GM23248 (cell line): ENCODE measurements at regions not wholly inside any gene's neighbourhood (a gene's known extent, or its start where the extent isn't known, plus 50 kb on each side); places are given as distances from the start of the nearest gene placed in this dataset.
A peak's percentile ranks its signal among the peaks of the same experiment; 100 is the strongest.

Experiments
- DNase-seq: peaks from one replicate; pipeline ENCODE4 v3.0.0-alpha.2; 2015
- H2AFZ ChIP-seq: fragments of 200-600 bp; sonication (generic); 2 replicates; pipeline ENCODE4 v1.6.1; 2016; ENCODE audit warnings: antibody characterized with exemption
- H3F3A ChIP-seq: fragments of 200-600 bp; sonication (generic); 2 replicates; pipeline ENCODE4 v1.6.1; 2016; ENCODE audit warnings: mild to moderate bottlenecking, antibody characterized with exemption, mixed run types; ENCODE audit not compliant: insufficient read depth
- H3K27ac ChIP-seq: fragments of 200-600 bp; sonication (generic); 2 replicates; pipeline ENCODE4 v1.5.1; 2016; ENCODE audit warnings: mild to moderate bottlenecking
- H3K27me3 ChIP-seq: fragments of 200-600 bp; sonication (generic); replicated peaks from 2 replicates; pipeline ENCODE4 v1.6.1; 2016; ENCODE audit warnings: mild to moderate bottlenecking; ENCODE audit not compliant: insufficient read depth
- H3K36me3 ChIP-seq: fragments of 200-600 bp; sonication (generic); 2 replicates; pipeline ENCODE4 v1.6.1; 2016; ENCODE audit warnings: low read depth, mild to moderate bottlenecking
- H3K4me1 ChIP-seq: fragments of 200-600 bp; sonication (generic); 2 replicates; pipeline ENCODE4 v1.6.1; 2016; ENCODE audit warnings: mild to moderate bottlenecking; ENCODE audit not compliant: insufficient read depth
- H3K4me2 ChIP-seq: fragments of 200-600 bp; sonication (generic); one replicate; pipeline ENCODE4 v1.6.1; 2016; ENCODE audit warnings: mild to moderate bottlenecking; ENCODE audit not compliant: unreplicated experiment
- H3K4me3 ChIP-seq: fragments of 200-600 bp; sonication (generic); 2 replicates; pipeline ENCODE4 v1.5.1; 2016; ENCODE audit warnings: mild to moderate bottlenecking
- H3K79me2 ChIP-seq: fragments of 200-600 bp; sonication (generic); 2 replicates; pipeline ENCODE4 v1.6.1; 2016; ENCODE audit warnings: mild to moderate bottlenecking; ENCODE audit not compliant: insufficient read depth
- H3K9ac ChIP-seq: fragments of 200-600 bp; sonication (generic); 2 replicates; pipeline ENCODE4 v1.6.1; 2016; ENCODE audit warnings: mild to moderate bottlenecking
- H3K9me2 ChIP-seq: fragments of 200-600 bp; sonication (generic); 2 replicates; pipeline ENCODE4 v1.6.1; 2016; ENCODE audit warnings: mixed run types, mild to moderate bottlenecking, moderate library complexity; ENCODE audit not compliant: insufficient read depth
- H3K9me3 ChIP-seq: fragments of 200-600 bp; sonication (generic); one replicate; pipeline ENCODE4 v1.6.1; 2017; ENCODE audit warnings: low read depth
- H4K20me1 ChIP-seq: fragments of 200-600 bp; sonication (generic); 2 replicates; pipeline ENCODE4 v1.6.0; 2016; ENCODE audit not compliant: insufficient read depth
- EZH2 ChIP-seq: fragments of 200-600 bp; sonication (generic); IDR thresholded peaks from 2 replicates; pipeline ENCODE4 v1.6.1; 2018; ENCODE audit warnings: antibody characterized with exemption, mild to moderate bottlenecking; ENCODE audit not compliant: insufficient read depth, poor library complexity, severe bottlenecking
- EZH2phosphoT487 ChIP-seq: fragments of 200-600 bp; sonication (generic); IDR thresholded peaks from 2 replicates; pipeline ENCODE4 v1.6.1; 2018; ENCODE audit warnings: antibody characterized with exemption, moderate library complexity, mild to moderate bottlenecking, low read depth; ENCODE audit not compliant: insufficient read depth
- whole genome bisulfite sequencing, 2 experiments: methylation state at CpG; one replicate each; pipeline ENCODE4 v1.1.6; 2015 to 2017; ENCODE audit warnings: low lambda C conversion rate in 2 of 2, low coverage in 1 of 2; ENCODE audit errors: missing lambda C conversion rate in 2 of 2; 5-methylcytosine and 5-hydroxymethylcytosine counted together
- in situ Hi-C: fragments of 300-500 bp; cut with MboI; formaldehyde crosslinking; loops from 2 replicates; pipeline ENCODE4 v1.15.0; 2020

DNA sequence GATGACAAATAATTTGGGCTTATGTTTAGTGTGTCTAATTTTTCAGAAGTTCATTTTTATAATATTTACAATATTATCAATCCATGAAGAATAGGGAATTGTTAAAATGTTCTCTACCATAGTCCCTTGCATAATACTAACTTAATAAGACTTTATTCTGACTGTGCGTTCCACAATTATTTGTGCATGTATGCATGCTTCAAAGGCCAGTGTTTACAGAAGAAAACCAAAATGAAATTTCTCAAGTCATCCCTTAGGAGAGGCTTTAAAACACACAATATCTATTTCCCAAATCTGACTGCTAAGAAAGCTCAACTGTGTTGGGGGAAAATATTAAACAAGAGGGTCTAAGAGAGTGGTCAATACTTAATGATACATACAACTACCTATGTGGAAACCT is 226.3 kb upstream of the ANKRD50 start:
- peaks cover 38% of the 10 kb centered on the region for H3K4me1 ChIP-seq
- H3K4me2 ChIP-seq = no peak overlapping the region
- H3K9ac ChIP-seq = no peak overlapping the region
- no peaks in the 10 kb centered on the region for H3K27me3 ChIP-seq
- TF ChIP-seq EZH2phosphoT487 (no peak), EZH2 (no peak)
- H4K20me1 ChIP-seq = no peaks in the 10 kb centered on the region
- no peaks in the 10 kb centered on the region for H3K79me2 ChIP-seq
- 96 to 100% methylated on average over 1 of the region's 1 CpG for WGBS, 2 experiments
- H2AFZ ChIP-seq = no peak overlapping the region
- no peaks in the 10 kb centered on the region for H3K9me2 ChIP-seq
- no peaks in the 10 kb centered on the region for H3K9me3 ChIP-seq
- DNase-seq = no peak
- H3F3A ChIP-seq = peaks cover 14% of the 10 kb centered on the region
- H3K36me3 ChIP-seq = no peaks in the 10 kb centered on the region
- no peak overlapping the region for H3K4me3 ChIP-seq
- no peak overlapping the region for H3K27ac ChIP-seq
- in situ Hi-C loops = no loop called here

DNA sequence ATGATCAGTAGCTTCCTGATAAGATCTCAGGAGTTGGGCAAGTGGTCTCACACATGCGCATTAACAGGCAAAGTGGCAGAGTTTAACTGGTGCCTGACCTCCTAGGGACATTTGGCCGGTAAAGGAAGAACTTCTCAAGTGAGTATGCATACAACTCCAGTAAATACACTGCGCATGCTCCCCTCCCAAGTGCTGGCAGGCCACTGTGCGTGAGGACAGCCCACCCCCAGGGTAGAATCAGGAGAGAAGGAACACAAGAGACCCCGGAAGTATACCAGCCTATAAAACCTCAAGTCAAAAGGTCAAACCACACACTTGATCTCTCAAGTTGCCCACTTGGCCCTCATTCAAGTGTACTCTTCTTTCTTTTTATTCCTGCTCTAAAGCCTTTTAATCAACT is 225.5 kb upstream of the ANKRD50 start:
- no peak overlapping the region for H3K4me2 ChIP-seq
- H3K9ac ChIP-seq = no peak overlapping the region
- 76% methylated on average over 5 of the region's 5 CpGs for WGBS, 2 experiments
- no peaks in the 10 kb centered on the region for H3K9me2 ChIP-seq
- H4K20me1 ChIP-seq = no peaks in the 10 kb centered on the region
- H3K27ac ChIP-seq = no peak overlapping the region
- no peak overlapping the region for H3K4me3 ChIP-seq
- peaks cover 29% of the 10 kb centered on the region for H3K4me1 ChIP-seq
- H3K27me3 ChIP-seq = no peaks in the 10 kb centered on the region
- no peaks in the 10 kb centered on the region for H3K9me3 ChIP-seq
- H2AFZ ChIP-seq = no peak overlapping the region
- H3F3A ChIP-seq = peaks cover 14% of the 10 kb centered on the region
- DNase-seq = no peak
- no peaks in the 10 kb centered on the region for H3K79me2 ChIP-seq
- in situ Hi-C loops = no loop called here
- H3K36me3 ChIP-seq = no peaks in the 10 kb centered on the region
- no peak for TF ChIP-seq EZH2
- no peak for TF ChIP-seq EZH2phosphoT487

GRCh38 chr4:124936427-124936826 is 223.9 kb upstream of the ANKRD50 start:
- Histone ChIP-seq H3K9me2 (no peaks in the 10 kb centered on the region), H3K9me3 (no peaks in the 10 kb centered on the region), H3K4me3 (no peak overlapping the region), H3F3A (peaks cover 13% of the 10 kb centered on the region), H3K79me2 (no peaks in the 10 kb centered on the region), H3K4me1 (peaks cover 24% of the 10 kb centered on the region), H3K36me3 (no peaks in the 10 kb centered on the region), H3K27ac (no peak overlapping the region), H2AFZ (0 out of 2 replicates have a peak overlapping the region, but pooled peaks have one; percentile 30), H3K4me2 (no peak overlapping the region), H3K9ac (no peak overlapping the region), H3K27me3 (no peaks in the 10 kb centered on the region), H4K20me1 (no peaks in the 10 kb centered on the region)
- peak; percentile 57 for DNase-seq
- 7 to 18% methylated on average over 4 of the region's 4 CpGs for WGBS, 2 experiments
- in situ Hi-C loops = no loop called here
- TF ChIP-seq EZH2phosphoT487 (no peak), EZH2 (no peak)

DNA sequence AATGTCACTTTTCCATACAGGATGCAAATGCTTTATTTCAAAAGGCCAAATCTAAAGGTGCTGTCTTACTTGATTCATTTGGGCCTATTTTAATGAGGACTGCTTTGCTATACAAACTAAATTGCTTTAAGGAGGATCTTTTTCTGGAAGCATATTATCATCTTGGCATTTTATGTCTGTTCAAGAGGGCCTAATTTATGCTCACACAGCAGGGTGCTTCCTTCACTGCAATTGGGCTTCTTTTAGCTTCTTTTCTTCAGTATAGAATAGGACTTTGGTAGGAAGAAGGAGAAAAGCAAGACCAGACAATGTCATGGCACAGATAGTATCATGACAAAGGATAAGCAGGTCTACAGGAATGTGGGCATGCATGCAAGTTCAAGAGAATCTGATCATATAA is 222.4 kb upstream of the ANKRD50 start:
- Histone ChIP-seq H4K20me1 (no peaks in the 10 kb centered on the region), H3K9me3 (no peaks in the 10 kb centered on the region), H3K27ac (no peak overlapping the region), H3K9me2 (no peaks in the 10 kb centered on the region), H3K4me2 (no peak overlapping the region), H3K36me3 (no peaks in the 10 kb centered on the region), H3K4me1 (peaks cover 11% of the 10 kb centered on the region), H3K27me3 (no peaks in the 10 kb centered on the region), H3K9ac (no peak overlapping the region), H3K79me2 (no peaks in the 10 kb centered on the region), H3K4me3 (no peak overlapping the region), H2AFZ (no peak overlapping the region), H3F3A (peaks cover under 1% of the 10 kb centered on the region)
- in situ Hi-C loops = no loop called here
- TF ChIP-seq EZH2phosphoT487 = no peak
- no peak for TF ChIP-seq EZH2
- no peak for DNase-seq

DNA sequence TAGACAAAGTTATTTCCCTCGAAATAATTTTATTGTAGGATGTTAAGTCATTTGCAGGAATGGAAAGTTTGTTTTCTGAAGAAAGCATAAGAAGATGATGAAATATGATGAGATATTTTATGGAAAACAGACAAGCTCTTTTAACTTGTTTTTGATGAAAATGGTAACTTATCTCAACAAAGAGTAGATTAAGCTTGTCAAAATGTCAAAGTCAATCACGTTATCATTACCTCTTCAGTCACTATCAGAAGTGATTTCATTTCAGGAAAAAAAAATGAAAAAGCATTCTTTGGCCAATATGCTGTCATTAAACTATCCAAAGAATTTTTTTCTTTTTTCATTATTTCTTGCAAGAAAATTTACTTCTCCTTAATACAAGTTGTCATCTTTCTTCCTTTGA is 221.0 kb upstream of the ANKRD50 start:
- Histone ChIP-seq H3K9ac (no peak overlapping the region), H3K36me3 (no peaks in the 10 kb centered on the region), H2AFZ (no peak overlapping the region), H3K4me2 (no peak overlapping the region), H3K4me1 (peaks cover 6% of the 10 kb centered on the region; the same call in 1 of the 2 replicates), H3K9me2 (no peaks in the 10 kb centered on the region), H3K27me3 (no peaks in the 10 kb centered on the region), H3K4me3 (no peak overlapping the region), H3K27ac (no peak overlapping the region), H3F3A (no peaks in the 10 kb centered on the region; the same call in 1 of the 2 replicates), H4K20me1 (no peaks in the 10 kb centered on the region), H3K79me2 (no peaks in the 10 kb centered on the region), H3K9me3 (no peaks in the 10 kb centered on the region)
- in situ Hi-C loops = no loop called here
- TF ChIP-seq EZH2phosphoT487 (no peak), EZH2 (no peak)
- no peak for DNase-seq
- WGBS, 2 experiments = 80 to 85% methylated on average over 2 of the region's 2 CpGs
